ENCODE measurements at regions not wholly inside any gene's neighbourhood (a gene's known extent, or its start where the extent isn't known, plus 50 kb on each side); places are given as distances from the start of the nearest gene placed in this dataset.

DNA sequence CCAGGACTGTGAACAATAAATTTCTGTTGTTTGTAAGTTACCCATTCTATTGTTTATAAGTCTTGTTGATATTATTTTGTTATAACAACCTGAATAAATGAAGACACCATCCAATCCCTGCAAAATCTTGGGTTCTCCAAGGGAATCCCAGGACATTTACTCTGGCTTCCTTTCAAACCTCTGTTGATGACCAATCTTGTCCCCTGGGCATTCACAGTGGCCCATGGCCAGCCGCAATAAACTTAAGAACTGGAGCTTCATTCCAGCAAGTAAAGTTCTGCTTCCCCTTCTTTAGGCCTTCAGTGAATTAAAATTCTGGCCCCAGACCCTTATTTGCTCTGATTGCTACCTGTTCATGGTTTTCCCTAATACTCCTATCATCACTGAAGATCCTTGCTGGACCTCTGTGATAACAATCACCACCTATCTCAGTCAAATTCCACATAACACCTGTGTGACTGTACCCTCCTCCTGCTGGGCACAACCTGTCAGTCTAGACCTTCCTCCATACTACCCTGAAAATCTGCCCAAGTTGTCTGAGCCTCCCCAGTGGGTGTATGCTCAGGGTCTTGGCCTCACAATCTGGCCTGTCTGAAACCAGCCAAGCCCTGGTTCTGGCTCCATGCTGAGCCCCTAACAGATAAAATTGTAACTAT, 153.1 kb downstream of the SEMA6D start:
- TF ChIP-seq, protein P1, sequence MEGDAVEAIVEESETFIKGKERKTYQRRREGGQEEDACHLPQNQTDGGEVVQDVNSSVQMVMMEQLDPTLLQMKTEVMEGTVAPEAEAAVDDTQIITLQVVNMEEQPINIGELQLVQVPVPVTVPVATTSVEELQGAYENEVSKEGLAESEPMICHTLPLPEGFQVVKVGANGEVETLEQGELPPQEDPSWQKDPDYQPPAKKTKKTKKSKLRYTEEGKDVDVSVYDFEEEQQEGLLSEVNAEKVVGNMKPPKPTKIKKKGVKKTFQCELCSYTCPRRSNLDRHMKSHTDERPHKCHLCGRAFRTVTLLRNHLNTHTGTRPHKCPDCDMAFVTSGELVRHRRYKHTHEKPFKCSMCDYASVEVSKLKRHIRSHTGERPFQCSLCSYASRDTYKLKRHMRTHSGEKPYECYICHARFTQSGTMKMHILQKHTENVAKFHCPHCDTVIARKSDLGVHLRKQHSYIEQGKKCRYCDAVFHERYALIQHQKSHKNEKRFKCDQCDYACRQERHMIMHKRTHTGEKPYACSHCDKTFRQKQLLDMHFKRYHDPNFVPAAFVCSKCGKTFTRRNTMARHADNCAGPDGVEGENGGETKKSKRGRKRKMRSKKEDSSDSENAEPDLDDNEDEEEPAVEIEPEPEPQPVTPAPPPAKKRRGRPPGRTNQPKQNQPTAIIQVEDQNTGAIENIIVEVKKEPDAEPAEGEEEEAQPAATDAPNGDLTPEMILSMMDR (IDR thresholded peaks at IDR 0.05): no peak

DNA sequence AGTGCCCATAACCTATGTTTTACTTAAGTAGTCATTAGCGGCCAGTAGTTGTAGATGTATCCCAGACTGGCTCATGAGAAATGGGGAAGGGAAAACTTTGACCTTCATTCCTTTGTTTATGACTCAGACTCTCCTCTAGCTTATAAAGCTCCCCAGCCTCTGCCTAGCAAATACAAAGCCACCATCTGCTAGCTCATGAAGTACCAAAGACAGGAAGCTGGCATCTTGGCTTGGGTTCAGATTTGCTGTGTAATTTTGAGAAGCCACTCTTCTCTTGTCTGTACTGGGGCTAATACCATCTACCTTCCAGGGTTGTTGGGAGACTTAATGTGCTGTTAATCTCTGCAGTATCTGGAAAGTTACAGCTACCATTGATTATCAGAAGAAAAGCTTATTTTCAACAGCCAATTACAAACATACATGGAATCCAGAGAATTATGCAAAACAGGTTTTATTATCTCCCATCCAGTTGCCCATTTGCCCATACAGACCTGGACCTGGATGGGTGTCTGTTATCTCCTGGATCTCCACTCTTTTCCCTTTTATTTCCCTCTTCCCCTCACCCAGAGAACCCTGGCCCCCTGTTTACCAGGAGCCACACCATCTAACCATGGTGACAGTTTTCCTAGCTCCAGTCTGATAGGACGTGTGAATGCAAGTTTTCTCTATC, 153.8 kb downstream of the SEMA6D start:
- TF ChIP-seq, protein P1 (IDR thresholded peaks at IDR 0.05): no peak

DNA sequence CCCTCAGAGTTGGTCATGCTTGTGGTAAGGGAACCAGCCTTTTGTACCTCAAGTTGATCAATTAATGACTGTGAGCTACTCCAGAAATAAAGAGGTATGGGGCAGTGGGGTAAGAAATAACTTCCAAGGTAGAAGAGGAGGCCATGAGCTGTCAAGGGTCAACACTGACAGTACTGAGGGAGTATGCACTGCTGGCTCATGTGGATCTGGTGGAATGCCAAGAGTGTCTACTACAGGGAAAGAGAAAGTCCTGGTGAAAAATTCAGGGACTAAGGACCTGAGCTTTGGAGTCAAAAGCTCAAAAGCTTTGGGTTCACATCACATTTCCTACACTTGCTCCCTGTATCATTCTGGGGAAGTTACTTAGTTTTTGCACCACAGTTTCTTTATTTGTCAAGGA, 154.9 kb downstream of the SEMA6D start:
- TF ChIP-seq, protein P1 (IDR thresholded peaks at IDR 0.05): no peak

DNA sequence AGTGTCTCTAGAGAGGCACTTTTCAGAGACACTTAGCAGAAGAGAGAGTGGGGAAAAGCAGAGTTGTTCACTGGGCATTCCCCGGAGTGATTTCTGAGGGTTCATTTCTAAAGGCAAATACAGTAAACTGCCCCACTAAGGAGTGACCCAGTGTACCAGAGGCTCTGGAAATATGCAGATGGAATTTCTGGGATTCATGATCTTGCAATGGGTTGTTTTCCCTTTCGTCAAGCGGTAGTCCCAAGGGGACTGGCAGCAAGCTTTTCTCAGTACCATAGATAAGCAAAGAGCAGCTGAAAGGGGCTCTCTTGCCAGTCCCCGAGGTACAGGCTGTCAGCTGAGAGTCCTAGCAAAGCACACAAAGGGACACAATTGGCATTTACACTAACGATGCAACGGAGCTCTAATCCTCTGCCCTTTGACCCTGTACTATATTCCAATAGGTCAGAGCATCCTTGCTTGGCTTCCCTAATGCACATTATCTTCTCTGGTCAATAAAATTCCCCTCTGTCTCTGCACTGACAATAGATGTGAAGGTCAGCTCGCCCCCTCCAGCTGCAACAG, 155.6 kb downstream of the SEMA6D start:
- TF ChIP-seq, protein P1 (IDR thresholded peaks at IDR 0.05): no peak

DNA sequence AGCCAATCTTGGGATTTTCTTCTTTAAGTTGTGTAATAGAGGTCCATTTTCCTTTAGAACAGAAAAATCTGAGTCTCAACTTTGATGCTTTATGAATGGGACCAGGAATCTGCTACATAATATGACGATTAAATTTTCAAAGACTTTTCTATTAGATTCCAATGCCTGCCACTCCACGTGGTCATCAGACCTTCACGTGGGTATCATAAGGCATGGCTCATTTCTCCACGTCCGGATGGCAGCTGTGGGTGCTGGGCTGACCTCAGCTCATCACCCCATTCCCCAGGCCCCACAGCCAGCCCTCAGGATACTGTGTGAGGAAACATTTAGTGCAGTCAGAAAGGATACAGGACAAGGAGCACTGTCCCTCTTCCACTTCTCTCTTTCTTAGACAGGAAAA, 159.7 kb downstream of the SEMA6D start:
- TF ChIP-seq, protein P1 (IDR thresholded peaks at IDR 0.05): no peak

DNA sequence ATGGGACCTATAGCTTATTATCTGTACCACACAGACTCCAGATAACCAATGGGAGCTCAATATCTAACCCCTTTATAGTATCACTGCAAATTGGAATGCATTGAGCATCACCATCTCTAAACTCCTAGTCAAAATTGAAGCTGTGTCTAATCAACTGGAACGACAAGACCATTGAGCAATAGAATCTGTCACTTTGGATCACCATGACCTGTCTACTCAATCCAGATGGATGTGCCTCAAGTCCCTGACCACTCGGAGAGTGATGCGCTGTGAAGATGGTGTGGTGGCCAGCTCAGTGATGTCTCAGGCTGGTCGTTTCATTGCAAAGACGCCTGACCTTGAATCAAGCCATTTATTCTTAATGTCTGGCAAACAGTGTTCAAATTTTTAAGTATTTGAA, 160.5 kb downstream of the SEMA6D start:
- TF ChIP-seq, protein P1 (IDR thresholded peaks at IDR 0.05): no peak

DNA sequence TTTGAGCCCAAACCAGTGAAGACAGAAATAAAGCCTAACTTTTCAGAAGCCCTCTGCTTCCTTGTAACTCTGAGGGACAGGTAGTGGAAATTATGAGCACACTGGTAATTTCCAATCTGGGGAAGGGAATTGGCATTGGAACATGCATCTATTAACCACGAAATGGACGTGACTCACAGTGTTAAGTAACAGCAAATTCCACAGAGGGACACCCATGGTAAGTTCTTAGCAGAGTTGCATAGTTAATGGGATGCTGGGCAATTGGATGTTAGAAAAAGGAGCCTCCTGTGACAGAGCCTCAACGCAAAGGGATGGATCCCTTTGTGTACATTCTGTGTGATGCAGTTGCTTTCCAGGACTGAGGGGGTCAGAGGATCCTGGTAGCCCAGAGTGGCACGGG, 168.6 kb downstream of the SEMA6D start:
- TF ChIP-seq, protein P1 (IDR thresholded peaks at IDR 0.05): no peak
